DOHH2 (cell line): ENCODE measurements at regions not wholly inside any gene's neighbourhood (a gene's known extent, or its start where the extent isn't known, plus 50 kb on each side); places are given as distances from the start of the nearest gene placed in this dataset.

Source experiments
- H3F3A ChIP-seq: fragments of 200-600 bp; sonication (generic), shearing (Covaris generic); 2 replicates; pipeline ENCODE4 v1.6.0; 2016; ENCODE audit warnings: antibody characterized with exemption, mild to moderate bottlenecking; ENCODE audit not compliant: control insufficient read depth, insufficient read depth
- H3K27ac ChIP-seq: fragments of 200-600 bp; sonication (generic); 2 replicates; pipeline ENCODE4 v1.5.1; 2014; ENCODE audit warnings: low read depth, mild to moderate bottlenecking, low read length, moderate library complexity
- H3K27me3 ChIP-seq: fragments of 200-600 bp; sonication (generic); 2 replicates; pipeline ENCODE4 v1.6.1; 2014; ENCODE audit warnings: mild to moderate bottlenecking, low read length, mixed read lengths; ENCODE audit not compliant: control insufficient read depth
- H3K36me3 ChIP-seq: fragments of 200-600 bp; sonication (generic); 2 replicates; pipeline ENCODE4 v1.6.1; 2014; ENCODE audit warnings: mild to moderate bottlenecking, low read length, moderate library complexity, mixed read lengths; ENCODE audit not compliant: control insufficient read depth
- H3K4me1 ChIP-seq: fragments of 200-600 bp; sonication (generic); 2 replicates; pipeline ENCODE4 v1.6.1; 2014; ENCODE audit warnings: mild to moderate bottlenecking, low read length, mixed read lengths; ENCODE audit not compliant: control insufficient read depth
- H3K4me2 ChIP-seq: fragments of 200-600 bp; sonication (generic); 2 replicates; pipeline ENCODE4 v1.6.0; 2014; ENCODE audit warnings: mild to moderate bottlenecking, low read length, moderate library complexity
- H3K4me3 ChIP-seq: fragments of 200-600 bp; sonication (generic); 2 replicates; pipeline ENCODE4 v1.5.1; 2014; ENCODE audit warnings: mild to moderate bottlenecking, low read length, mixed read lengths
- H3K79me2 ChIP-seq: fragments of 200-600 bp; sonication (generic); 2 replicates; pipeline ENCODE4 v1.6.1; 2014; ENCODE audit warnings: mild to moderate bottlenecking, low read length, mixed read lengths; ENCODE audit not compliant: control insufficient read depth
- H3K9me2 ChIP-seq: fragments of 200-600 bp; sonication (generic); replicated peaks from 2 replicates; pipeline ENCODE4 v1.6.1; 2014; ENCODE audit warnings: mild to moderate bottlenecking, low read length, mixed read lengths; ENCODE audit not compliant: control insufficient read depth
- H3K9me3 ChIP-seq: fragments of 200-600 bp; sonication (generic); 2 replicates; pipeline ENCODE4 v1.6.1; 2014; ENCODE audit warnings: antibody characterized with exemption, low read length, mixed read lengths; ENCODE audit not compliant: control insufficient read depth, insufficient read depth
- H4K20me1 ChIP-seq: fragments of 200-600 bp; sonication (generic); 2 replicates; pipeline ENCODE4 v1.6.0; 2014; ENCODE audit warnings: low read depth, mild to moderate bottlenecking, antibody characterized with exemption, low read length, moderate library complexity; ENCODE audit not compliant: control insufficient read depth, insufficient read depth
- EZH2phosphoT487 ChIP-seq: fragments of 200-600 bp; sonication (generic); IDR thresholded peaks from 2 replicates; pipeline ENCODE4 v1.6.1; 2017; ENCODE audit warnings: borderline replicate concordance, mild to moderate bottlenecking, antibody characterized with exemption, low read length, moderate library complexity, mixed read lengths
- TF ChIP-seq, protein P1 (sequence below): fragments of 200-600 bp; sonication (generic); IDR thresholded peaks from one replicate; pipeline ENCODE4 v1.5.1; 2014; ENCODE audit warnings: antibody characterized with exemption, mild to moderate bottlenecking, low read depth, low read length; ENCODE audit not compliant: poor library complexity, severe bottlenecking

GRCh38 chr20:36085686-36086267, 68.8 kb upstream of the EPB41L1 start:
- Histone ChIP-seq H3F3A (no peaks in the 10 kb centered on the region), H3K9me2 (no peaks in the 10 kb centered on the region), H3K4me3 (no peak overlapping the region), H3K27ac (no peak overlapping the region), H3K79me2 (no peaks in the 10 kb centered on the region), H4K20me1 (no peaks in the 10 kb centered on the region), H3K9me3 (no peaks in the 10 kb centered on the region), H3K27me3 (peaks cover 14% of the 10 kb centered on the region), H3K4me1 (peaks cover 5% of the 10 kb centered on the region), H3K36me3 (no peaks in the 10 kb centered on the region), H3K4me2 (no peak overlapping the region)
- TF ChIP-seq, protein P1, sequence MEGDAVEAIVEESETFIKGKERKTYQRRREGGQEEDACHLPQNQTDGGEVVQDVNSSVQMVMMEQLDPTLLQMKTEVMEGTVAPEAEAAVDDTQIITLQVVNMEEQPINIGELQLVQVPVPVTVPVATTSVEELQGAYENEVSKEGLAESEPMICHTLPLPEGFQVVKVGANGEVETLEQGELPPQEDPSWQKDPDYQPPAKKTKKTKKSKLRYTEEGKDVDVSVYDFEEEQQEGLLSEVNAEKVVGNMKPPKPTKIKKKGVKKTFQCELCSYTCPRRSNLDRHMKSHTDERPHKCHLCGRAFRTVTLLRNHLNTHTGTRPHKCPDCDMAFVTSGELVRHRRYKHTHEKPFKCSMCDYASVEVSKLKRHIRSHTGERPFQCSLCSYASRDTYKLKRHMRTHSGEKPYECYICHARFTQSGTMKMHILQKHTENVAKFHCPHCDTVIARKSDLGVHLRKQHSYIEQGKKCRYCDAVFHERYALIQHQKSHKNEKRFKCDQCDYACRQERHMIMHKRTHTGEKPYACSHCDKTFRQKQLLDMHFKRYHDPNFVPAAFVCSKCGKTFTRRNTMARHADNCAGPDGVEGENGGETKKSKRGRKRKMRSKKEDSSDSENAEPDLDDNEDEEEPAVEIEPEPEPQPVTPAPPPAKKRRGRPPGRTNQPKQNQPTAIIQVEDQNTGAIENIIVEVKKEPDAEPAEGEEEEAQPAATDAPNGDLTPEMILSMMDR: no peak
- TF ChIP-seq EZH2phosphoT487: no peak

GRCh38 chr20:36086767-36087166, 67.8 kb upstream of the EPB41L1 start:
- Histone ChIP-seq H3K79me2 (no peaks in the 10 kb centered on the region), H3K27ac (no peak overlapping the region), H3K27me3 (peaks cover 20% of the 10 kb centered on the region), H3K9me3 (no peaks in the 10 kb centered on the region), H3F3A (no peaks in the 10 kb centered on the region), H3K9me2 (no peaks in the 10 kb centered on the region), H3K4me2 (no peak overlapping the region), H3K4me1 (peaks cover 5% of the 10 kb centered on the region), H4K20me1 (no peaks in the 10 kb centered on the region), H3K36me3 (no peaks in the 10 kb centered on the region), H3K4me3 (no peak overlapping the region)
- no peak for TF ChIP-seq EZH2phosphoT487
- TF ChIP-seq, protein P1: no peak

DNA sequence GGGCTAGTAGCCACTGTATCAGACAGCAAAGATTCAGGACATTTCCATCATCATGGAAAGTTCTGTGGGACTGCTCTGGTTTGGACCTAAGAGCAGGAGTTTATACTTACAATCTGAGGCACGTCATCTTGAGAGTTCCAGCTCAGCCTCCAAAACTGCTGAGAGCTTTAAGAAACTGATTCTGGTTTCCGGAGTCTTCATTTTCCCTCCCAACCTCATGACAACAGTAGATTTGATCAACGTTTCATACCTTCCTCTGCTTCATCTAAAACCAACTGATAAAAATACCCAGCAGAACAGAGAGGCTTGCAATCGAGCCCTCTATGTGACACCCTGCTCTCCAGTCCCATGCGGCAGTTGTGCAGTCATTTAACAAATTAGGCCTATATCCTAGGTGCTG, 64.3 kb upstream of the EPB41L1 start:
- Histone ChIP-seq H3K27ac (no peak overlapping the region), H3K9me2 (no peaks in the 10 kb centered on the region), H3K9me3 (no peaks in the 10 kb centered on the region), H3K27me3 (peaks cover 47% of the 10 kb centered on the region), H3K4me3 (no peak overlapping the region), H3F3A (0 out of 2 replicates have a peak, but pooled peaks cover 4% of the 10 kb centered on the region), H3K4me1 (peaks cover 18% of the 10 kb centered on the region), H3K4me2 (no peak overlapping the region), H3K79me2 (no peaks in the 10 kb centered on the region), H4K20me1 (no peaks in the 10 kb centered on the region), H3K36me3 (no peaks in the 10 kb centered on the region)
- TF ChIP-seq, protein P1: no peak
- TF ChIP-seq EZH2phosphoT487: no peak
